ENCODE measurements at regions not wholly inside any gene's neighbourhood (a gene's known extent, or its start where the extent isn't known, plus 50 kb on each side); places are given as distances from the start of the nearest gene placed in this dataset.

GRCh38 chr9:94168203-94169000 lies 84.1 kb downstream of the PTPDC1 start:
- TF ChIP-seq POLR2A (IDR thresholded peaks at IDR 0.05): no peak
- no peak for TF ChIP-seq CTCF (IDR thresholded peaks at IDR 0.05)
